Activated T-cell treated with anti-CD3 and anti-CD28 coated beads, Interleukin-2, amount 50 U/mL, for 24 hours (primary cell): ENCODE measurements at regions not wholly inside any gene's neighbourhood (a gene's known extent, or its start where the extent isn't known, plus 50 kb on each side); places are given as distances from the start of the nearest gene placed in this dataset.

Experiments
- DNase-seq: peaks from one replicate; pipeline ENCODE4 v3.0.0-alpha.2; 2020
- H3K27ac Mint-ChIP-seq: 2 replicates; pipeline ENCODE4 v1.8.0; 2020; ENCODE audit warnings: mild to moderate bottlenecking, mixed read lengths
- H3K27me3 Mint-ChIP-seq: 2 replicates; pipeline ENCODE4 v1.8.0; 2020; ENCODE audit warnings: mixed read lengths
- H3K36me3 Mint-ChIP-seq: 2 replicates; pipeline ENCODE4 v1.8.0; 2020; ENCODE audit warnings: low read depth, mixed read lengths
- H3K4me1 Mint-ChIP-seq: 2 replicates; pipeline ENCODE4 v1.8.0; 2020; ENCODE audit warnings: low read depth, mixed read lengths
- H3K4me3 Mint-ChIP-seq: 2 replicates; pipeline ENCODE4 v1.8.0; 2020; ENCODE audit warnings: mild to moderate bottlenecking, moderate library complexity, mixed read lengths
- H3K9me3 Mint-ChIP-seq: 2 replicates; pipeline ENCODE4 v1.8.0; 2020; ENCODE audit warnings: mixed read lengths

- H3K4me3 Mint-ChIP-seq = no peak overlapping the region
- H3K36me3 Mint-ChIP-seq = no peaks in the 10 kb centered on the region
- peaks cover 25% of the 10 kb centered on the region for H3K9me3 Mint-ChIP-seq
- no peaks in the 10 kb centered on the region for H3K4me1 Mint-ChIP-seq
- H3K27ac Mint-ChIP-seq = no peak overlapping the region
- no peak for DNase-seq
- no peaks in the 10 kb centered on the region for H3K27me3 Mint-ChIP-seq
These were observed 638.0 kb downstream of the IRX1 start for GRCh38 chr5:4233671-4234070.

- Mint-ChIP-seq H3K27me3 (no peaks in the 10 kb centered on the region), H3K4me1 (no peaks in the 10 kb centered on the region), H3K36me3 (no peaks in the 10 kb centered on the region), H3K4me3 (no peak overlapping the region), H3K9me3 (peaks cover 2% of the 10 kb centered on the region), H3K27ac (no peak overlapping the region)
- DNase-seq = no peak
These were observed 648.0 kb downstream of the IRX1 start for GRCh38 chr5:4243479-4244264.

GRCh38 chr5:4244306-4244705, 648.7 kb downstream of the IRX1 start:
- H3K9me3 Mint-ChIP-seq = peaks cover 2% of the 10 kb centered on the region
- H3K4me3 Mint-ChIP-seq = no peak overlapping the region
- no peak overlapping the region for H3K27ac Mint-ChIP-seq
- H3K36me3 Mint-ChIP-seq = no peaks in the 10 kb centered on the region
- no peaks in the 10 kb centered on the region for H3K4me1 Mint-ChIP-seq
- no peak for DNase-seq
- no peaks in the 10 kb centered on the region for H3K27me3 Mint-ChIP-seq

- Mint-ChIP-seq H3K9me3 (peaks cover 2% of the 10 kb centered on the region), H3K27me3 (no peaks in the 10 kb centered on the region), H3K4me3 (no peak overlapping the region), H3K36me3 (no peaks in the 10 kb centered on the region), H3K4me1 (no peaks in the 10 kb centered on the region), H3K27ac (no peak overlapping the region)
- no peak for DNase-seq
These were observed 649.4 kb downstream of the IRX1 start for GRCh38 chr5:4245076-4245475.

GRCh38 chr5:4245511-4245910, 649.9 kb downstream of the IRX1 start:
- Mint-ChIP-seq H3K4me3 (no peak overlapping the region), H3K36me3 (no peaks in the 10 kb centered on the region)

GRCh38 chr5:4246447-4246846, 650.8 kb downstream of the IRX1 start:
- Mint-ChIP-seq H3K9me3 (peaks cover 2% of the 10 kb centered on the region), H3K27ac (no peak overlapping the region), H3K36me3 (no peaks in the 10 kb centered on the region), H3K27me3 (no peaks in the 10 kb centered on the region), H3K4me3 (no peak overlapping the region), H3K4me1 (no peaks in the 10 kb centered on the region)
- no peak for DNase-seq

More at GRCh38 chr5:4245511-4245910, 649.9 kb downstream of the IRX1 start:
- Mint-ChIP-seq H3K27me3 (no peaks in the 10 kb centered on the region), H3K27ac (no peak overlapping the region), H3K9me3 (peaks cover 2% of the 10 kb centered on the region), H3K4me1 (no peaks in the 10 kb centered on the region)
- no peak for DNase-seq

GRCh38 chr5:4250254-4250653, 654.6 kb downstream of the IRX1 start:
- peaks cover 4% of the 10 kb centered on the region for H3K9me3 Mint-ChIP-seq
- H3K4me1 Mint-ChIP-seq = no peaks in the 10 kb centered on the region
- no peak overlapping the region for H3K27ac Mint-ChIP-seq
- no peak for DNase-seq
- no peaks in the 10 kb centered on the region for H3K27me3 Mint-ChIP-seq
- no peak overlapping the region for H3K4me3 Mint-ChIP-seq
- H3K36me3 Mint-ChIP-seq = no peaks in the 10 kb centered on the region

GRCh38 chr5:4252385-4252784, 656.8 kb downstream of the IRX1 start:
- Mint-ChIP-seq H3K36me3 (no peaks in the 10 kb centered on the region), H3K4me1 (no peaks in the 10 kb centered on the region), H3K27ac (no peak overlapping the region), H3K27me3 (no peaks in the 10 kb centered on the region), H3K4me3 (no peak overlapping the region), H3K9me3 (peaks cover 4% of the 10 kb centered on the region)
- DNase-seq = no peak

- H3K9me3 Mint-ChIP-seq = peaks cover 2% of the 10 kb centered on the region
- H3K27ac Mint-ChIP-seq = no peak overlapping the region
- H3K4me3 Mint-ChIP-seq = no peak overlapping the region
- no peak for DNase-seq
- H3K27me3 Mint-ChIP-seq = no peaks in the 10 kb centered on the region
- H3K36me3 Mint-ChIP-seq = no peaks in the 10 kb centered on the region
- no peaks in the 10 kb centered on the region for H3K4me1 Mint-ChIP-seq
These were observed 659.1 kb downstream of the IRX1 start for GRCh38 chr5:4254736-4255135.

GRCh38 chr5:4255441-4255840, 659.8 kb downstream of the IRX1 start:
- Mint-ChIP-seq H3K27ac (no peak overlapping the region), H3K4me1 (no peaks in the 10 kb centered on the region), H3K36me3 (no peaks in the 10 kb centered on the region), H3K27me3 (no peaks in the 10 kb centered on the region), H3K4me3 (no peak overlapping the region), H3K9me3 (peaks cover 2% of the 10 kb centered on the region)
- DNase-seq = no peak

GRCh38 chr5:4258170-4258569, 662.5 kb downstream of the IRX1 start:
- Mint-ChIP-seq H3K4me3 (no peak overlapping the region), H3K4me1 (no peaks in the 10 kb centered on the region), H3K27ac (no peak overlapping the region), H3K9me3 (peaks cover 7% of the 10 kb centered on the region), H3K36me3 (no peaks in the 10 kb centered on the region), H3K27me3 (no peaks in the 10 kb centered on the region)
- no peak for DNase-seq

- no peak overlapping the region for H3K4me3 Mint-ChIP-seq
- no peak overlapping the region for H3K27ac Mint-ChIP-seq
- H3K36me3 Mint-ChIP-seq = no peaks in the 10 kb centered on the region
- no peaks in the 10 kb centered on the region for H3K4me1 Mint-ChIP-seq
- H3K9me3 Mint-ChIP-seq = peaks cover 17% of the 10 kb centered on the region
- no peak for DNase-seq
- H3K27me3 Mint-ChIP-seq = no peaks in the 10 kb centered on the region
These were observed 675.6 kb downstream of the IRX1 start for GRCh38 chr5:4271193-4271592.

GRCh38 chr5:4275232-4275631, 679.6 kb downstream of the IRX1 start:
- Mint-ChIP-seq H3K4me1 (no peaks in the 10 kb centered on the region), H3K4me3 (no peak overlapping the region), H3K9me3 (peaks cover 11% of the 10 kb centered on the region), H3K27ac (no peak overlapping the region), H3K27me3 (no peaks in the 10 kb centered on the region), H3K36me3 (no peaks in the 10 kb centered on the region)
- DNase-seq = no peak

GRCh38 chr5:4294878-4295277, 699.2 kb downstream of the IRX1 start:
- no peaks in the 10 kb centered on the region for H3K36me3 Mint-ChIP-seq
- no peak overlapping the region for H3K27ac Mint-ChIP-seq
- no peak overlapping the region for H3K4me3 Mint-ChIP-seq
- no peak for DNase-seq
- H3K4me1 Mint-ChIP-seq = no peaks in the 10 kb centered on the region
- H3K27me3 Mint-ChIP-seq = no peaks in the 10 kb centered on the region
- H3K9me3 Mint-ChIP-seq = peaks cover 3% of the 10 kb centered on the region

GRCh38 chr5:4295663-4296339, 700.2 kb downstream of the IRX1 start:
- no peak overlapping the region for H3K27ac Mint-ChIP-seq
- no peaks in the 10 kb centered on the region for H3K27me3 Mint-ChIP-seq
- no peaks in the 10 kb centered on the region for H3K4me1 Mint-ChIP-seq
- H3K36me3 Mint-ChIP-seq = no peaks in the 10 kb centered on the region
- H3K4me3 Mint-ChIP-seq = no peak overlapping the region
- H3K9me3 Mint-ChIP-seq = peaks cover 3% of the 10 kb centered on the region
- DNase-seq = no peak
